ENCODE measurements at regions not wholly inside any gene's neighbourhood (a gene's known extent, or its start where the extent isn't known, plus 50 kb on each side); places are given as distances from the start of the nearest gene placed in this dataset.

GRCh38 chr18:40630496-40630895 lies 1324.5 kb upstream of the PIK3C3 start:
- Histone ChIP-seq H3K36me3 (ENCODE audit: control insufficient read depth, insufficient read depth, low read length) (no peaks in the 10 kb centered on the region), H3K27me3 (replicated peaks; ENCODE audit: control insufficient read depth, insufficient read depth, low read length) (no peaks in the 10 kb centered on the region), H3K4me3 (replicated peaks; ENCODE audit: low read depth, low read length) (no peak overlapping the region)
- TF ChIP-seq, protein P1, sequence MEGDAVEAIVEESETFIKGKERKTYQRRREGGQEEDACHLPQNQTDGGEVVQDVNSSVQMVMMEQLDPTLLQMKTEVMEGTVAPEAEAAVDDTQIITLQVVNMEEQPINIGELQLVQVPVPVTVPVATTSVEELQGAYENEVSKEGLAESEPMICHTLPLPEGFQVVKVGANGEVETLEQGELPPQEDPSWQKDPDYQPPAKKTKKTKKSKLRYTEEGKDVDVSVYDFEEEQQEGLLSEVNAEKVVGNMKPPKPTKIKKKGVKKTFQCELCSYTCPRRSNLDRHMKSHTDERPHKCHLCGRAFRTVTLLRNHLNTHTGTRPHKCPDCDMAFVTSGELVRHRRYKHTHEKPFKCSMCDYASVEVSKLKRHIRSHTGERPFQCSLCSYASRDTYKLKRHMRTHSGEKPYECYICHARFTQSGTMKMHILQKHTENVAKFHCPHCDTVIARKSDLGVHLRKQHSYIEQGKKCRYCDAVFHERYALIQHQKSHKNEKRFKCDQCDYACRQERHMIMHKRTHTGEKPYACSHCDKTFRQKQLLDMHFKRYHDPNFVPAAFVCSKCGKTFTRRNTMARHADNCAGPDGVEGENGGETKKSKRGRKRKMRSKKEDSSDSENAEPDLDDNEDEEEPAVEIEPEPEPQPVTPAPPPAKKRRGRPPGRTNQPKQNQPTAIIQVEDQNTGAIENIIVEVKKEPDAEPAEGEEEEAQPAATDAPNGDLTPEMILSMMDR (IDR thresholded peaks at IDR 0.05; ENCODE audit: insufficient read depth, low read length, poor library complexity, severe bottlenecking), result no peak
- no peak for DNase-seq (ENCODE audit: extremely low read depth, insufficient read length)

DNA sequence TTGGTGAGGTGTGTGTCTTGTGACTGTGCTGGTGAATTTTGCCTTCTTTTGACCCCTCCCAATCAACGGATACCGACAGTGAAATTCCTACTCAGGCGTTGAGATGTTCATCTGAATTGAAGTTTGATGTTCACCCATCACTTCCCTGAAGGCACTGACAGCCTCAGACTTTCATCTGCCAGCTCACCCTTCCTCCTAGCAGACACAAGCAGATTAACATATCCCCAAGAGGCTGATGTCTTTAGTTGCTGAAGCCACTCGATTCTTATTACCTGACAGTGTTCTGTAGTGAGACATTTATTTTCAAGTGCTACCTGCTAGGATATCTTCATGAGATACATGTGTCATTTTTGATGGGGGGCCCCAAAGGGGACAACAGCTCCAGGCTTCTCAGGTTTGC lies 1330.1 kb upstream of the PIK3C3 start:
- DNase-seq (ENCODE audit: extremely low read depth, insufficient read length), result no peak
- TF ChIP-seq, protein P1 (IDR thresholded peaks at IDR 0.05; ENCODE audit: insufficient read depth, low read length, poor library complexity, severe bottlenecking), result no peak
- no peak overlapping the region for H3K4me3 ChIP-seq (replicated peaks; ENCODE audit: low read depth, low read length)
- no peaks in the 10 kb centered on the region for H3K36me3 ChIP-seq (ENCODE audit: control insufficient read depth, insufficient read depth, low read length)
- no peaks in the 10 kb centered on the region for H3K27me3 ChIP-seq (replicated peaks; ENCODE audit: control insufficient read depth, insufficient read depth, low read length)

GRCh38 chr18:40613721-40614120 lies 1341.3 kb upstream of the PIK3C3 start:
- no peaks in the 10 kb centered on the region for H3K27me3 ChIP-seq (replicated peaks; ENCODE audit: control insufficient read depth, insufficient read depth, low read length)
- H3K4me3 ChIP-seq (replicated peaks; ENCODE audit: low read depth, low read length), result no peak overlapping the region
- H3K36me3 ChIP-seq (ENCODE audit: control insufficient read depth, insufficient read depth, low read length), result no peaks in the 10 kb centered on the region
- DNase-seq (ENCODE audit: extremely low read depth, insufficient read length), result no peak
- TF ChIP-seq, protein P1 (IDR thresholded peaks at IDR 0.05; ENCODE audit: insufficient read depth, low read length, poor library complexity, severe bottlenecking), result no peak

DNA sequence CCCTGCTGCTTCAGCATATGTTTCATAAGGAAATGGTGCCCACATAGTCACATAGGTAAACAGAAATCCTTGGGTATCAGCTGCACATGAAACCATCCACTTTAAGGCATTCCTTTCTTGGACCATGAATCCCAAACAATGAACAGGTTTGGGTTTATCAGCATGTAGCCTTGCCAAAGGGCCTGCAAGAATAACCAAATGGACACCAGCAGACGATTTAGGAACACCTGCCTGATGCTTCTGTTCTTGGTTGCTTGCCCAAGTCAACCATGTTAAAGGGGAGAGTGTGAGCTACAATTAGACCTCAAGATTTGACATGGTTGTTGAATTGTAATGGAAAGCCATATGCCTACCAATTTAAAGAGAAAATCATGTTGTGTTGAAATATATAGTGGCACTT lies 1342.7 kb upstream of the PIK3C3 start:
- no peaks in the 10 kb centered on the region for H3K27me3 ChIP-seq (replicated peaks; ENCODE audit: control insufficient read depth, insufficient read depth, low read length)
- no peak for DNase-seq (ENCODE audit: extremely low read depth, insufficient read length)
- no peak overlapping the region for H3K4me3 ChIP-seq (replicated peaks; ENCODE audit: low read depth, low read length)
- TF ChIP-seq, protein P1 (IDR thresholded peaks at IDR 0.05; ENCODE audit: insufficient read depth, low read length, poor library complexity, severe bottlenecking), result no peak
- no peaks in the 10 kb centered on the region for H3K36me3 ChIP-seq (ENCODE audit: control insufficient read depth, insufficient read depth, low read length)

- TF ChIP-seq, protein P1 (IDR thresholded peaks at IDR 0.05; ENCODE audit: insufficient read depth, low read length, poor library complexity, severe bottlenecking), result no peak
- Histone ChIP-seq H3K4me3 (replicated peaks; ENCODE audit: low read depth, low read length) (no peak overlapping the region), H3K36me3 (ENCODE audit: control insufficient read depth, insufficient read depth, low read length) (no peaks in the 10 kb centered on the region), H3K27me3 (replicated peaks; ENCODE audit: control insufficient read depth, insufficient read depth, low read length) (no peaks in the 10 kb centered on the region)
- no peak for DNase-seq (ENCODE audit: extremely low read depth, insufficient read length)
These were observed 1346.8 kb upstream of the PIK3C3 start for GRCh38 chr18:40608226-40608625.

DNA sequence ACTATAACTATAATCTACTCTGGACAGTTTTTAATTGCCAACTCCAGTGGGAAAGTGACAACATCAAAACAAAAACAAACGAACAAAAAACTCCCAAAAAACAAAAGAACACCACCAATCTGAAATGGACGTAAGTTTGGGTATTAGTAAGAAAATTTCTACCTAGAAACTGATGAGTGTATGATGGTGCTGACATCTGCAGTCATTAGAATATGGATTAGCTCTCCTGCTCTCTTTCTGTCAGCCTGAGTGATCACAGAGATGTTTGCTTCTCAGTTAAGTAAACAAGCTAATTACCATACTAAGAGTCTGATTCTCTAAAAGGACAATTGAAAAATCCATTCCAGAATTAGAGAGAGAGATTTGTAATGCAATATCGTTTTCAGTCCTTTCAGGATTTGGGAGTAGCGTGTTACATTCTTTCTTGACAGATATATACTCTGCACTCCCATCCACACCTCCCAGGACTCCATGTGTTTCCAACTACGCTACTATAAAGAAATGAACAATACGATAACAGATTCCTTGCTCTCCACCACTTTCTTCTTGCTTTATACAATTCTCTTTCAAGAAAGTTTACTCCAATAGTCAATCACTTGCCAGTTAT lies 1347.4 kb upstream of the PIK3C3 start:
- TF ChIP-seq, protein P1 (IDR thresholded peaks at IDR 0.05; ENCODE audit: insufficient read depth, low read length, poor library complexity, severe bottlenecking), result no peak
- H3K4me3 ChIP-seq (replicated peaks; ENCODE audit: low read depth, low read length), result no peak overlapping the region
- H3K27me3 ChIP-seq (replicated peaks; ENCODE audit: control insufficient read depth, insufficient read depth, low read length), result no peaks in the 10 kb centered on the region
- no peak for DNase-seq (ENCODE audit: extremely low read depth, insufficient read length)
- no peaks in the 10 kb centered on the region for H3K36me3 ChIP-seq (ENCODE audit: control insufficient read depth, insufficient read depth, low read length)

Data from GM06990 (cell line).